ENCODE measurements at regions not wholly inside any gene's neighbourhood (a gene's known extent, or its start where the extent isn't known, plus 50 kb on each side); places are given as distances from the start of the nearest gene placed in this dataset.
A peak's percentile ranks its signal among the peaks of the same experiment; 100 is the strongest.

- Histone ChIP-seq H3K27ac (ENCODE audit: low read depth, low read length, poor library complexity, severe bottlenecking) (no peak overlapping the region), H3K9me3 (ENCODE audit: low read length) (no peaks in the 10 kb centered on the region), H3K36me3 (ENCODE audit: insufficient read depth, low read length) (no peaks in the 10 kb centered on the region), H3K4me1 (ENCODE audit: insufficient read depth, low read length, poor library complexity, severe bottlenecking) (no peaks in the 10 kb centered on the region), H3K79me2 (ENCODE audit: insufficient read depth, low read depth, low read length) (no peaks in the 10 kb centered on the region), H3K4me2 (ENCODE audit: low read length) (no peak overlapping the region), H2AFZ (ENCODE audit: low read length) (no peak overlapping the region), H4K20me1 (ENCODE audit: insufficient read depth, low read length) (no peaks in the 10 kb centered on the region), H3K4me3 (ENCODE audit: low read depth, low read length, poor library complexity, severe bottlenecking) (no peak overlapping the region), H3K9me2 (ENCODE audit: insufficient read depth, low read length) (no peaks in the 10 kb centered on the region)
- POLR2A ChIA-PET = no interaction called here
- no TSS peak for BruUV-seq (replicated peaks)
- TF ChIP-seq CTCF (conservative IDR thresholded peaks at IDR 0.05; ENCODE audit: low read length) (no peak), EZH2phosphoT487 (IDR thresholded peaks at IDR 0.05; ENCODE audit: borderline replicate concordance, low read depth, low read length) (no peak)
- intact Hi-C loops (cut with micrococcal nuclease; ENCODE audit: unreplicated experiment) = no loop called here
- DNase-seq (ENCODE audit: low spot score) = no peak
- CTCF ChIA-PET (ENCODE audit: unreplicated experiment) = no interaction called here
Observed at GRCh38 chr3:13161771-13162535, 88.7 kb upstream of the IQSEC1 start.

GRCh38 chr3:13161021-13161759, 88.0 kb upstream of the IQSEC1 start:
- ChIA-PET POLR2A (no interaction called here), CTCF (ENCODE audit: unreplicated experiment) (no interaction called here)
- H3K4me2 ChIP-seq (ENCODE audit: low read length) = no peak overlapping the region

More at GRCh38 chr3:13161021-13161759, 88.0 kb upstream of the IQSEC1 start:
- Histone ChIP-seq H4K20me1 (ENCODE audit: insufficient read depth, low read length) (no peaks in the 10 kb centered on the region), H3K9me3 (ENCODE audit: low read length) (no peaks in the 10 kb centered on the region), H3K9me2 (ENCODE audit: insufficient read depth, low read length) (no peaks in the 10 kb centered on the region), H3K79me2 (ENCODE audit: insufficient read depth, low read depth, low read length) (no peaks in the 10 kb centered on the region), H2AFZ (ENCODE audit: low read length) (no peak overlapping the region), H3K36me3 (ENCODE audit: insufficient read depth, low read length) (no peaks in the 10 kb centered on the region), H3K4me3 (ENCODE audit: low read depth, low read length, poor library complexity, severe bottlenecking) (no peak overlapping the region), H3K27ac (ENCODE audit: low read depth, low read length, poor library complexity, severe bottlenecking) (no peak overlapping the region), H3K4me1 (ENCODE audit: insufficient read depth, low read length, poor library complexity, severe bottlenecking) (no peaks in the 10 kb centered on the region)
- no TSS peak for BruUV-seq (replicated peaks)
- no peak for TF ChIP-seq EZH2phosphoT487 (IDR thresholded peaks at IDR 0.05; ENCODE audit: borderline replicate concordance, low read depth, low read length)
- TF ChIP-seq CTCF (conservative IDR thresholded peaks at IDR 0.05; ENCODE audit: low read length) = 0 out of 2 replicates have a peak, but pooled peaks have one; percentile 11
- DNase-seq (ENCODE audit: low spot score) = no peak
- intact Hi-C loops (cut with micrococcal nuclease; ENCODE audit: unreplicated experiment) = no loop called here

All from OCI-LY7 (cell line).